CD8-positive, alpha-beta memory T cell (primary cell): ENCODE measurements at regions not wholly inside any gene's neighbourhood (a gene's known extent, or its start where the extent isn't known, plus 50 kb on each side); places are given as distances from the start of the nearest gene placed in this dataset.

Source experiments
- CTCF ChIA-PET: fragments of 350-600 bp; sonication (Branson Sonifier 250); formaldehyde crosslinking; loops from one replicate; lab custom pipeline; 2021; ENCODE audit warnings: antibody characterized with exemption; lab: Charles Lee
- POLR2A ChIA-PET: fragments of 350-600 bp; sonication (Branson Sonifier 250); formaldehyde crosslinking; loops from one replicate; lab custom pipeline; 2021; ENCODE audit warnings: antibody characterized with exemption; lab: Charles Lee
- DNase-seq, 5 donors: peaks; one replicate each; pipeline versions ENCODE4 v3.0.0 to v3.0.0-alpha.2; 2020 to 2022; ENCODE audit warnings: mixed read lengths in 1 of 5
- H3K27ac ChIP-seq: one replicate; pipeline ENCODE4 v1.7.0; 2013; ENCODE audit warnings: low read depth, mild to moderate bottlenecking, low read length, moderate library complexity
- H3K27me3 ChIP-seq: 2 replicates; pipeline ENCODE4 v1.7.0; 2013; ENCODE audit warnings: low read length, mild to moderate bottlenecking; ENCODE audit not compliant: insufficient read depth, poor library complexity, severe bottlenecking
- H3K36me3 ChIP-seq: 2 replicates; pipeline ENCODE4 v1.7.0; 2013; ENCODE audit warnings: mild to moderate bottlenecking, low read length, moderate library complexity; ENCODE audit not compliant: insufficient read depth
- H3K4me1 ChIP-seq: 2 replicates; pipeline ENCODE4 v1.7.0; 2013; ENCODE audit warnings: mild to moderate bottlenecking, low read length, moderate library complexity; ENCODE audit not compliant: insufficient read depth
- H3K4me3 ChIP-seq: 2 replicates; pipeline ENCODE4 v1.7.0; 2013; ENCODE audit warnings: mild to moderate bottlenecking, low read length
- H3K9me3 ChIP-seq: 2 replicates; pipeline ENCODE4 v1.7.0; 2013; ENCODE audit warnings: mild to moderate bottlenecking, low read length
- H3K27ac Mint-ChIP-seq, 8 donors: one replicate each; pipeline ENCODE4 v1.8.0; 2020 to 2021; ENCODE audit warnings: mixed read lengths in 8 of 8, mild to moderate bottlenecking in 6 of 8, inconsistent platforms in 3 of 8, moderate library complexity in 3 of 8
- H3K27me3 Mint-ChIP-seq, 2 donors: one replicate each; pipeline ENCODE4 v1.8.0; 2020 to 2021; ENCODE audit warnings: mixed read lengths in 2 of 2, mild to moderate bottlenecking in 1 of 2, moderate library complexity in 1 of 2
- H3K36me3 Mint-ChIP-seq, 3 donors: one replicate each; pipeline ENCODE4 v1.8.0; 2020 to 2021; ENCODE audit warnings: mixed read lengths in 3 of 3, inconsistent platforms in 1 of 3, mild to moderate bottlenecking in 1 of 3
- H3K4me1 Mint-ChIP-seq, 3 donors: one replicate each; pipeline ENCODE4 v1.8.0; 2020 to 2021; ENCODE audit warnings: mixed read lengths in 3 of 3, inconsistent platforms in 1 of 3, mild to moderate bottlenecking in 1 of 3
- H3K4me3 Mint-ChIP-seq, 7 donors: one replicate each; pipeline ENCODE4 v1.8.0; 2020 to 2021; ENCODE audit warnings: mixed read lengths in 7 of 7, mild to moderate bottlenecking in 6 of 7, moderate library complexity in 4 of 7, inconsistent platforms in 2 of 7
- H3K9me3 Mint-ChIP-seq, 5 donors: one replicate each; pipeline ENCODE4 v1.8.0; 2020 to 2022; ENCODE audit warnings: mixed read lengths in 5 of 5, mild to moderate bottlenecking in 3 of 5, moderate library complexity in 2 of 5, inconsistent platforms in 1 of 5

- no peaks in the 10 kb centered on the region for H3K27me3 Mint-ChIP-seq
- H3K27me3 ChIP-seq: no peaks in the 10 kb centered on the region
- H3K36me3 ChIP-seq: no peaks in the 10 kb centered on the region
- H3K4me1 ChIP-seq: no peaks in the 10 kb centered on the region
- no peak overlapping the region for H3K27ac Mint-ChIP-seq
- no peak for DNase-seq
- no peaks in the 10 kb centered on the region for H3K36me3 Mint-ChIP-seq
- no peak overlapping the region for H3K4me3 Mint-ChIP-seq
- H3K9me3 ChIP-seq: no peaks in the 10 kb centered on the region
- no peak overlapping the region for H3K27ac ChIP-seq
- H3K4me3 ChIP-seq: no peak overlapping the region
- CTCF ChIA-PET: no interaction called here
- no peaks in the 10 kb centered on the region for H3K4me1 Mint-ChIP-seq
- H3K9me3 Mint-ChIP-seq: peaks cover 0 to 14% (median 3%) of the 10 kb centered on the region in 5 donors
- POLR2A ChIA-PET: no interaction called here
Measured at GRCh38 chr16:73993878-73994277, 302.7 kb upstream of the PSMD7 start.

GRCh38 chr16:73978407-73978784, 318.2 kb upstream of the PSMD7 start:
- ChIA-PET CTCF (no interaction called here), POLR2A (no interaction called here)
- Mint-ChIP-seq H3K4me3 (no peak overlapping the region), H3K36me3 (peaks cover 0 to 1% (median 0%) of the 10 kb centered on the region in 3 donors), H3K9me3 (peaks cover 7 to 29% (median 12%) of the 10 kb centered on the region in 5 donors), H3K4me1 (no peaks in the 10 kb centered on the region), H3K27ac (no peak overlapping the region), H3K27me3 (peaks cover 0 to 4% of the 10 kb centered on the region in 2 donors)
- Histone ChIP-seq H3K4me3 (no peak overlapping the region), H3K9me3 (no peaks in the 10 kb centered on the region), H3K27me3 (no peaks in the 10 kb centered on the region), H3K36me3 (no peaks in the 10 kb centered on the region), H3K27ac (no peak overlapping the region), H3K4me1 (no peaks in the 10 kb centered on the region)
- DNase-seq: no peak

GRCh38 chr16:73976644-73977043, 320.0 kb upstream of the PSMD7 start:
- CTCF ChIA-PET: no interaction called here
- peaks cover 0 to 1% (median 0%) of the 10 kb centered on the region in 3 donors for H3K36me3 Mint-ChIP-seq
- H3K4me1 Mint-ChIP-seq: no peaks in the 10 kb centered on the region
- H3K27ac ChIP-seq: no peak overlapping the region
- no peak for DNase-seq
- no peaks in the 10 kb centered on the region for H3K36me3 ChIP-seq
- H3K9me3 Mint-ChIP-seq: peaks cover 2 to 13% (median 5%) of the 10 kb centered on the region in 5 donors
- H3K9me3 ChIP-seq: no peaks in the 10 kb centered on the region
- POLR2A ChIA-PET: no interaction called here
- no peak overlapping the region for H3K4me3 ChIP-seq
- H3K27ac Mint-ChIP-seq: no peak overlapping the region
- peaks cover 0 to 4% of the 10 kb centered on the region in 2 donors for H3K27me3 Mint-ChIP-seq
- H3K4me1 ChIP-seq: no peaks in the 10 kb centered on the region
- H3K27me3 ChIP-seq: no peaks in the 10 kb centered on the region
- H3K4me3 Mint-ChIP-seq: no peak overlapping the region

GRCh38 chr16:73973174-73973573, 323.4 kb upstream of the PSMD7 start:
- peaks cover 2 to 7% (median 4%) of the 10 kb centered on the region in 5 donors for H3K9me3 Mint-ChIP-seq
- H3K27me3 Mint-ChIP-seq: peaks cover 0 to 4% of the 10 kb centered on the region in 2 donors
- no peaks in the 10 kb centered on the region for H3K9me3 ChIP-seq
- H3K4me3 ChIP-seq: no peak overlapping the region
- no peaks in the 10 kb centered on the region for H3K36me3 Mint-ChIP-seq
- no peaks in the 10 kb centered on the region for H3K27me3 ChIP-seq
- no peak for DNase-seq
- H3K4me1 Mint-ChIP-seq: no peaks in the 10 kb centered on the region
- H3K36me3 ChIP-seq: no peaks in the 10 kb centered on the region
- POLR2A ChIA-PET: no interaction called here
- CTCF ChIA-PET: no interaction called here
- H3K4me3 Mint-ChIP-seq: no peak overlapping the region
- no peak overlapping the region for H3K27ac ChIP-seq
- no peak overlapping the region for H3K27ac Mint-ChIP-seq
- no peaks in the 10 kb centered on the region for H3K4me1 ChIP-seq

GRCh38 chr16:73966851-73967250, 329.8 kb upstream of the PSMD7 start:
- H3K27me3 Mint-ChIP-seq: no peaks in the 10 kb centered on the region
- Histone ChIP-seq H3K4me1 (no peaks in the 10 kb centered on the region), H3K36me3 (no peaks in the 10 kb centered on the region), H3K9me3 (no peaks in the 10 kb centered on the region), H3K27me3 (no peaks in the 10 kb centered on the region), H3K27ac (no peak overlapping the region), H3K4me3 (no peak overlapping the region)
- peaks cover 0 to 9% (median 2%) of the 10 kb centered on the region in 5 donors for H3K9me3 Mint-ChIP-seq
- no peak for DNase-seq
- H3K27ac Mint-ChIP-seq: no peak overlapping the region
- POLR2A ChIA-PET: no interaction called here
- CTCF ChIA-PET: no interaction called here
- H3K4me3 Mint-ChIP-seq: no peak overlapping the region
- no peaks in the 10 kb centered on the region for H3K4me1 Mint-ChIP-seq
- H3K36me3 Mint-ChIP-seq: no peaks in the 10 kb centered on the region

- H3K9me3 ChIP-seq: no peaks in the 10 kb centered on the region
- Mint-ChIP-seq H3K36me3 (no peaks in the 10 kb centered on the region), H3K4me1 (no peaks in the 10 kb centered on the region), H3K9me3 (peaks cover 0 to 9% (median 2%) of the 10 kb centered on the region in 5 donors), H3K4me3 (no peak overlapping the region), H3K27ac (no peak overlapping the region), H3K27me3 (no peaks in the 10 kb centered on the region)
- no peaks in the 10 kb centered on the region for H3K4me1 ChIP-seq
- no peaks in the 10 kb centered on the region for H3K36me3 ChIP-seq
- ChIA-PET CTCF (no interaction called here), POLR2A (no interaction called here)
- DNase-seq: no peak
- H3K27me3 ChIP-seq: no peaks in the 10 kb centered on the region
- H3K4me3 ChIP-seq: no peak overlapping the region
- no peak overlapping the region for H3K27ac ChIP-seq
Measured at GRCh38 chr16:73965591-73965990, 331.0 kb upstream of the PSMD7 start.

GRCh38 chr16:73956587-73957494, 339.8 kb upstream of the PSMD7 start:
- H3K27me3 ChIP-seq: no peaks in the 10 kb centered on the region
- ChIA-PET POLR2A (no interaction called here), CTCF (no interaction called here)
- peaks cover 0 to 3% (median 0%) of the 10 kb centered on the region in 5 donors for H3K9me3 Mint-ChIP-seq
- no peaks in the 10 kb centered on the region for H3K4me1 ChIP-seq
- no peaks in the 10 kb centered on the region for H3K9me3 ChIP-seq
- H3K4me3 ChIP-seq: no peak overlapping the region
- DNase-seq: peak in 1 of 5 donors; percentile 13
- H3K27ac ChIP-seq: no peak overlapping the region
- no peaks in the 10 kb centered on the region for H3K36me3 ChIP-seq
- H3K27me3 Mint-ChIP-seq: no peaks in the 10 kb centered on the region
- no peak overlapping the region for H3K27ac Mint-ChIP-seq
- no peak overlapping the region for H3K4me3 Mint-ChIP-seq
- no peaks in the 10 kb centered on the region for H3K36me3 Mint-ChIP-seq
- no peaks in the 10 kb centered on the region for H3K4me1 Mint-ChIP-seq

GRCh38 chr16:73955702-73956101, 340.9 kb upstream of the PSMD7 start:
- no peaks in the 10 kb centered on the region for H3K27me3 ChIP-seq
- CTCF ChIA-PET: no interaction called here
- H3K9me3 Mint-ChIP-seq: peaks cover 0 to 3% (median 0%) of the 10 kb centered on the region in 5 donors
- no peak overlapping the region for H3K4me3 ChIP-seq
- H3K27ac Mint-ChIP-seq: no peak overlapping the region
- no peak overlapping the region for H3K4me3 Mint-ChIP-seq
- H3K9me3 ChIP-seq: no peaks in the 10 kb centered on the region
- H3K4me1 ChIP-seq: no peaks in the 10 kb centered on the region
- no peaks in the 10 kb centered on the region for H3K36me3 Mint-ChIP-seq
- POLR2A ChIA-PET: no interaction called here
- H3K27me3 Mint-ChIP-seq: no peaks in the 10 kb centered on the region
- H3K4me1 Mint-ChIP-seq: no peaks in the 10 kb centered on the region
- no peaks in the 10 kb centered on the region for H3K36me3 ChIP-seq
- no peak overlapping the region for H3K27ac ChIP-seq
- no peak for DNase-seq
